LHCN-M2 (cell line): ENCODE measurements at regions not wholly inside any gene's neighbourhood (a gene's known extent, or its start where the extent isn't known, plus 50 kb on each side); places are given as distances from the start of the nearest gene placed in this dataset.
"Not testable (repeated sequence)": the region's sequence is repeated elsewhere in the genome, so short reads cannot be mapped to it uniquely, and the experiment has no call there.

Experiments used
- DNase-seq: peaks from one replicate; pipeline ENCODE4 v3.0.0-alpha.2; 2012; ENCODE audit warnings: low read depth

DNA sequence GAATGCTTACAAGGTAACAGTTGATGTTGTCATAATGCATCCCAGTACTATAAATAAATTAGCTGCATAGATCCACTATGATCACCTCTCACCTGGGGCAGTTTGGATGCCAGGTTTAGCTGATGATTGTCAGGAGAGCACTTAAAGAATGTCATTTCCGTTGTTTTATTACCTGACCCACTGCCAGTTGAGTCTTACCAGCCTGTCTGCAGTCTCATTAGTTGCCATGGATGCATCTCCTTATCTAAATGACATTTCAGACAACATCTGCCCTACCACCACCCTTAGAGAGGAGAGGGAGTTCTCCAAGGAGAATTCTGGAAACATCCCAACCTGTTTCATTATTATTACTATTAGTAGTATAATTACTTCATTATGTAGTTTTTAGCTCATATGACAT lies 339.1 kb upstream of the API5 start:
- DNase-seq: no peak

- DNase-seq: no peak
Measured at GRCh38 chr11:42974510-42975179, 337.2 kb upstream of the API5 start.

DNA sequence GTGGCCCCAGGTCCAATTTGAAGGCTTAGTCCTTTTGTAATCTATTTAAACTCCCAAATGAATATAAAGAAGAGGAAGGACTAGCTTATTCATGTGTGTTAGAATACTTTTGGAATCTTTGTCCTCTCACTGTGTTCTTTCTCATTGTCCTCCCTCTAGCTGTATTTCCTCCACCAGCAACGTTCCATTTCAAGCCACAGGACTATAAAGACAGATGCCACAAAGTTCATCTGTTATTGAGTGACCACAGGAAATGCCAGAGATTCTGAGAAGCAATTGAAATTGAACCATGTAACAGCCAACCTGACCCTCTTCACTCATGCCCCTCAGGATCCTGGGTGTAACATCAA lies 336.6 kb upstream of the API5 start:
- no peak for DNase-seq

GRCh38 chr11:42976636-42977217 lies 335.1 kb upstream of the API5 start:
- no peak for DNase-seq

DNA sequence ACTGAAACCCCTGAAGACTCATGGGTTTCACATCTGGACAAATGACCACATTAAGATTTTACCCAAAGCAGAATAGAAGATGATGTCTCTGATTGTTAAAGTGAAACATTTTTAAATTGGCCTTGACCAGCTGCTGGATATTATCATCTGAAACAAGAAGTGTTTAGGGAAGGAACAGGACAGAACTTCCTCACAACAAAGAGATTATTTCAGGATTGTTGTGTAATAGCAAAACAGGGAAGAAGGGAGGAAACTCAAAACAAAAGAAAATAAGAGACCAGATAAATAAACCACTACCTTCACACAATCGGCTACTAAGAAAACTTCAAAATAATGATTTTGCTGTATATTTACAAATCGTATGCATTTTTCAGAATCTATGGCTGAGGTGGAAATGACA lies 319.2 kb upstream of the API5 start:
- DNase-seq: no peak

GRCh38 chr11:42996421-42997307 lies 315.1 kb upstream of the API5 start:
- DNase-seq: no peak

- DNase-seq: not testable (repeated sequence)
Measured at GRCh38 chr11:43004879-43005278, 306.9 kb upstream of the API5 start.

DNA sequence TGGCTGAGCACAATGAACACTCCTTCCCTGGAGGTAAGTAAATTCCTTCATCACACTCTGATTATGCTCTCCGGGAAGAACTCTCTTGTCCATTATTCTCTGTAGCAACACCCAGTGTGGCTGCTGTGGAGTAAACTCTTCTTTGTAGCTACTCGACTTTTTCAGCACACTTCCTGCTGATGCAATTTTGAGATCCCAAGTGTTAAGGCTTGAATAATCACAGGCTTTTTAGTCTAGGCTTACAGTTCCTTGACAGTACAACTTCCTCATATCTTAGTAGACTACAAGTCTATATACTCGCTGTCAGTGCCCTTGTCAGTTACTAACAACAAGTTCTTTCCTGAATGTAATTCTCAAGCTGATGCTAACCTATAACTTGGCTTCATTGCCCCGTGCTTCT lies 301.8 kb upstream of the API5 start:
- DNase-seq: no peak

DNA sequence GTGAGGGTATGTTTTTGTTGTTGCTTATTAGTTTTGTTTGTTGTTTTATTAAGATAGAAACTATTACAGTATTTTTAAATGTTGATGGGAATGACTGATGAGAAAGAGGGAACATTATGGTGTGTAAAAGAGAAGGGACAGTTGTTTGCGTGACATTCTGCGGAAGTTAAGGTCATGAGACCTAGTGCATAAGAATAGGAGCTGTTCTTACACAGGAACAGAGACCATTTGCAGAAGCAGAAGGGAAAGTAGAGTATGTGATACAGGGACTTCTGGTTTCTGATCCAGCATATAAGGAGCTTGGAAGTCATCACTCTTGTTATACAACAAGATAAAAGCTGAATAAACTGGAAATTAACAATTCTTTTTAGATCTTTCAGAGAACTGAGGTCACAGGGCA lies 299.2 kb upstream of the API5 start:
- no peak for DNase-seq

DNA sequence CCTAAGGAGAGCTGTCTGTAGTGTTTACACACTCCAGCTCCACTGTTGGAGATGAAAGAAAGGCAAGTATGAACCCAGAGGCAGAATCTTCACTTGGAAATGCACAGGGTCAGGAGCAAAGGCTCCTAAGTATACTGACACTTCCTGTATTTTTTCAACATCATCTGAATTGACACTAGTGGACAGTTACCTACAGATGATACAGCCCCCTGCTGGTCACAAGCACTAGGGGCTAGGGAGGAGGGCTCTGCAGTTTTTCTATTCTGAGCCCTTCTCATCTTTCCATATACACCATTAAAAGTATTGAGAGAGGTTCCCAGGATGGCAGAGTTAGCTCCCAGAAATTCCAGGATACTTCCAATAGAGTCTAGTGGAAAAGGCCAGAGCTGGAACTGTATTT lies 290.3 kb upstream of the API5 start:
- no peak for DNase-seq

- no peak for DNase-seq
Measured at GRCh38 chr11:43034341-43034740, 277.5 kb upstream of the API5 start.

DNA sequence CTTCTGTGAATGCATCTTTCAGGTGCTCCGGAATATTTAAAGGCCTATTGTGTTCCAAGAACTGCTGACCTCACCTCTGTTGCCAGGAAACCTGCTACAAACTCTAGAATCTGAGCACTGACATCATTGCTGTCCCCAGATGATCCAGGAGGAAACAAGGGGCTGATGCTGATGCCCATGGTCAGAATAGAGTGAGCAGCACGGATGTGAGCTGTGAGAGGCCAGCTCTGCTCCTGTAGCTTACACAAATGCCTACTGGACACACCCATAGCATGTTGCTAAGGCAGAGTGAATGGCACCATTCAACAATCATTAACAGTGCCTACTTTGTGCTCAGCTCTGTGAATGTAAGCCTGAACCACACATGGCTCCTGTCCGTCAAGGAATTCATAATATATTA lies 276.7 kb upstream of the API5 start:
- no peak for DNase-seq

- DNase-seq: no peak
Measured at GRCh38 chr11:43053638-43054412, 258.0 kb upstream of the API5 start.

DNA sequence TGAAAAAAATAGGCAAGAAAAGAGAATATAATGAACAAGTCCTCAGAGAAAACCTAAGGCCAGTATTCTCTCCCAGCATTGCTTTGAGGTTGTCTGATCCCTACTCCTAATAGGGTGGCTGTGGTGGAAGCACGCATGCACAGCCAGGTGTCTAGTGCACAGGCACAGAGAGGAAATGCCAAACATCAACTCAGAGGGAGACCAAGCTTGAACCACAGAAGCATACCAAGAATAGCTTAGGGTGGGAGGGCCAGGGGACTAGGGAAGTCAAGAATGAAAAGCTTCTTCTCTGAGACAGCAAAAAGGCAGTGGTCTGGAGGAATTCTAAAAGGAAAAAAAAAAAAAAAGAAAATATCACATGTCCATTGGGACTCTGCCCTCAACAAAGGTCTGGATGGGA lies 244.1 kb upstream of the API5 start:
- DNase-seq: no peak

GRCh38 chr11:43071338-43071737 lies 240.5 kb upstream of the API5 start:
- DNase-seq: no peak

DNA sequence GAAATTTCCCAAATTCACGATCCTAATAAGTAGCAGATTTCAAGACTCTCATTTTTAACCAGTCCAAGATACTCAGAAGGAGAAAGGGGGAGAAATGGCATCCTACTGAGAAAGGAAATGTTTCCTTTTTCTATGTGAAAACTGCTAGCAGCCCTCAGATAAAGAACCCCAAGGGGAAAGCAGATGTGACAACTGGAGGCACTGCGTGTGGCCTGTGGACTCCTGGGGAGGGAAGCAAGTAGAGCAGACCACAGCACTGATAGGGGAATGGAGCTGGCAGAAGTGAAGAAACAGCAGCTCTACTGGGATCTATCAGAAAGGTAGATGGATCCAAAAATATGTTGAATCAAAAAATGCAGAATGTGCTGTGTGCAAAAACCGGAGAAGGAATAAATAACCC lies 239.7 kb upstream of the API5 start:
- DNase-seq: no peak

- no peak for DNase-seq
Measured at GRCh38 chr11:43072911-43073310, 238.9 kb upstream of the API5 start.

DNA sequence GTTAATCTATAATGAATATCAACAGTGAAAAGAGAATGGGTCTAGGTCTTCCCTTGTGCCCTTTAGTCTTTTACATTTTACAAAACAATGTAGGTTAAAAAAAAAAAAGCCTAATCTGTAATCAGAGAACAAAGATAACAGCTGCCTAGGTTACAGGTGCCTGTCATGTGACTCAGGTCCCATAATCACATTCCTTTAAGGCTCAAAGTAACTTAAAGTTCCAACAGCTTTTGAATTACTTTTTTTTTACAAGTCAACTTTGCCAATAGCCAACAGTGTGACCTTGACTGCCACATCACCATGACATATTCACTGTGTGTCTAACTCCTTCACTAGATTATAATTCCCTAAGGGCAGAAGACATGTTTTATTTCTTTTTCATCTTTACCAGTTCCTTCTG lies 237.0 kb upstream of the API5 start:
- DNase-seq: no peak

GRCh38 chr11:43101113-43101512 lies 210.7 kb upstream of the API5 start:
- DNase-seq: no peak

DNA sequence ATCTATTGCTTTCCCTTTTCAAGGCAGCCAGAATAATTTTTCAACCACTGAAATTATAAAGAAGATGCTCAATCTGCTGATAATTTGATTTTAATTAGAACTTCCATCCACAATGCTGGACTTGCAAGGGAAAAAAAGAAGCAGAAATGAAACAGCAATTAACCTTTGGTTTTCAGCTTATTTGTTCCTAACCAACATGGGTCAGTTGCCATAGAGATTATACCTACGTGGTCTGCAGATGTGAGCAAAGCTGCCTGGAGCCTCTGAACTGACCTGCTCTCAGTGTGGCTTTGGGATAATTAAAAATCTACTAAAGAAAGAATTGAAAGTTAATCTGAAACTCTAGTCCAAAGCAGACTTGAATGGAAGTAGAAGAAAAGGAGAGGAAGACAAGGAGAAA lies 195.7 kb upstream of the API5 start:
- DNase-seq: no peak

- DNase-seq: no peak
Measured at GRCh38 chr11:43119275-43119970, 192.4 kb upstream of the API5 start.

DNA sequence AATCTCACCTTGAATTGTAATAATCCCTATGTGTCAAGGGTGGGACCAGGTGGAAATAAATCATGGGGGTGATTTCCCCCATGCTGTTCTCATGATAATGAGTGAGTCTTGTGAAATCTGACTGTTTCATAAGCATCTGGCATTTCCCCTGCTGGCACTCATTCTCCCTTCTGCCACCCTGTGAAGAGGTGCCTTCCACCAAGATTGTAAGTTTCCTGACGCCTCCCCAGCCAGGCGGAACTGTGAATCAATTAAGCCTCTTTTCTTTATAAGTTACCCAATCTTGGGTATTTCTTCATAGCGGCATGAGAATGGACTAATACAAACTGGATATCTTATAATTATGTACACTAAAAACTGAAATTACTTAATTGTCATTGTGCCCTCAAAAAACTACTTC lies 189.2 kb upstream of the API5 start:
- no peak for DNase-seq
